ENCODE measurements at regions not wholly inside any gene's neighbourhood (a gene's known extent, or its start where the extent isn't known, plus 50 kb on each side); places are given as distances from the start of the nearest gene placed in this dataset.

DNA sequence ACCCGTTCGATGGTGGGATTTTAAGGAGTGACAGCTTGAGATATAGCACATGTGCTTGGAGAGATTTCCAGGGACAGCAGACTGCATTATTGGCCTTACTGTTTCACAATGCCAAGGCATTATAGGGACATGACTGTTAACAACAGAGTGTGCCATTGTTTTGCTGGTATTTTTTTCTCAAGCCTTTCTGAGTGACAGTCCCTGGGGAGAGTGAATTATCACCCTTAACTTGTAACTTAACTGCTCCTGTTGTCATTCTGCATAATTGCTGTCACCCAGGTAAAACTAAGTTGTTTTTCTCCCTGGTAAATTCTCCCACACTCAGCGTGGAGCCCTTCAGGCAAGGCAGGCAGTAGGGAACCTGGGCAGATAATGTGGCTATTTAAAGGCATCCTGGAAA, 989.2 kb upstream of the LCORL start:
- TF ChIP-seq, protein P1, sequence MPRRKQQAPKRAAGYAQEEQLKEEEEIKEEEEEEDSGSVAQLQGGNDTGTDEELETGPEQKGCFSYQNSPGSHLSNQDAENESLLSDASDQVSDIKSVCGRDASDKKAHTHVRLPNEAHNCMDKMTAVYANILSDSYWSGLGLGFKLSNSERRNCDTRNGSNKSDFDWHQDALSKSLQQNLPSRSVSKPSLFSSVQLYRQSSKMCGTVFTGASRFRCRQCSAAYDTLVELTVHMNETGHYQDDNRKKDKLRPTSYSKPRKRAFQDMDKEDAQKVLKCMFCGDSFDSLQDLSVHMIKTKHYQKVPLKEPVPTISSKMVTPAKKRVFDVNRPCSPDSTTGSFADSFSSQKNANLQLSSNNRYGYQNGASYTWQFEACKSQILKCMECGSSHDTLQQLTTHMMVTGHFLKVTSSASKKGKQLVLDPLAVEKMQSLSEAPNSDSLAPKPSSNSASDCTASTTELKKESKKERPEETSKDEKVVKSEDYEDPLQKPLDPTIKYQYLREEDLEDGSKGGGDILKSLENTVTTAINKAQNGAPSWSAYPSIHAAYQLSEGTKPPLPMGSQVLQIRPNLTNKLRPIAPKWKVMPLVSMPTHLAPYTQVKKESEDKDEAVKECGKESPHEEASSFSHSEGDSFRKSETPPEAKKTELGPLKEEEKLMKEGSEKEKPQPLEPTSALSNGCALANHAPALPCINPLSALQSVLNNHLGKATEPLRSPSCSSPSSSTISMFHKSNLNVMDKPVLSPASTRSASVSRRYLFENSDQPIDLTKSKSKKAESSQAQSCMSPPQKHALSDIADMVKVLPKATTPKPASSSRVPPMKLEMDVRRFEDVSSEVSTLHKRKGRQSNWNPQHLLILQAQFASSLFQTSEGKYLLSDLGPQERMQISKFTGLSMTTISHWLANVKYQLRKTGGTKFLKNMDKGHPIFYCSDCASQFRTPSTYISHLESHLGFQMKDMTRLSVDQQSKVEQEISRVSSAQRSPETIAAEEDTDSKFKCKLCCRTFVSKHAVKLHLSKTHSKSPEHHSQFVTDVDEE (CRISPR knock-in tag; IDR thresholded peaks at IDR 0.05) = no peak
- TF ChIP-seq, protein P2, sequence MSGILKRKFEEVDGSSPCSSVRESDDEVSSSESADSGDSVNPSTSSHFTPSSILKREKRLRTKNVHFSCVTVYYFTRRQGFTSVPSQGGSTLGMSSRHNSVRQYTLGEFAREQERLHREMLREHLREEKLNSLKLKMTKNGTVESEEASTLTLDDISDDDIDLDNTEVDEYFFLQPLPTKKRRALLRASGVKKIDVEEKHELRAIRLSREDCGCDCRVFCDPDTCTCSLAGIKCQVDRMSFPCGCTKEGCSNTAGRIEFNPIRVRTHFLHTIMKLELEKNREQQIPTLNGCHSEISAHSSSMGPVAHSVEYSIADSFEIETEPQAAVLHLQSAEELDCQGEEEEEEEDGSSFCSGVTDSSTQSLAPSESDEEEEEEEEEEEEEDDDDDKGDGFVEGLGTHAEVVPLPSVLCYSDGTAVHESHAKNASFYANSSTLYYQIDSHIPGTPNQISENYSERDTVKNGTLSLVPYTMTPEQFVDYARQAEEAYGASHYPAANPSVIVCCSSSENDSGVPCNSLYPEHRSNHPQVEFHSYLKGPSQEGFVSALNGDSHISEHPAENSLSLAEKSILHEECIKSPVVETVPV (CRISPR knock-in tag; IDR thresholded peaks at IDR 0.05) = no peak
- no peak for TF ChIP-seq CSDC2 (CRISPR knock-in tag; IDR thresholded peaks at IDR 0.05)

All from SK-N-SH treated with all-trans-retinoic acid at 6 μM for 48 hours (cell line).